ENCODE measurements at regions not wholly inside any gene's neighbourhood (a gene's known extent, or its start where the extent isn't known, plus 50 kb on each side); places are given as distances from the start of the nearest gene placed in this dataset.

GRCh38 chr5:24407466-24407865, 237.3 kb downstream of the CDH10 start:
- no peak for TF ChIP-seq CTCF (IDR thresholded peaks at IDR 0.05)
- TF ChIP-seq POLR2A (IDR thresholded peaks at IDR 0.05) = no peak
